ENCODE measurements at regions not wholly inside any gene's neighbourhood (a gene's known extent, or its start where the extent isn't known, plus 50 kb on each side); places are given as distances from the start of the nearest gene placed in this dataset.
"Not testable (repeated sequence)": the region's sequence is repeated elsewhere in the genome, so short reads cannot be mapped to it uniquely, and the experiment has no call there.

DNA sequence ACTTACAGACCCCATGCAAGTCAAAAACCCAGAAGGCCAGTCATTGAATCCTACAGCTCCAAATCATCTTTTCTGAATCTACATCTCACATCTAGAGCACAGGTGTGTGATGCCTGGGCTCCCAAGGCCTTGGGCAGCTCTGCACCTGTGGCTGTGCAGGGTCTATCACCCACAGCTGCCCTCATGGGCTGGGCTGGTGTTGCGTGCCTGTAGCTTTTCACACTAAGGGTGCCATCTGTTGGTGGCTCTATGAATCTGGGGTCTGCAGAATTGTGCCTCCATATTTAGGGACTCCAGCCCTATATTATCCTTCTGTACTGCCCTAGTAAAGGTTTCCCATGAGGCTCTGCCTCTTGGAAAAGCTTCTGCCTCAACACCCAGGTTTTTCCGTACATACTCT, 407.6 kb downstream of the TUBA3C start:
- DNase-seq, result not testable (repeated sequence)

DNA sequence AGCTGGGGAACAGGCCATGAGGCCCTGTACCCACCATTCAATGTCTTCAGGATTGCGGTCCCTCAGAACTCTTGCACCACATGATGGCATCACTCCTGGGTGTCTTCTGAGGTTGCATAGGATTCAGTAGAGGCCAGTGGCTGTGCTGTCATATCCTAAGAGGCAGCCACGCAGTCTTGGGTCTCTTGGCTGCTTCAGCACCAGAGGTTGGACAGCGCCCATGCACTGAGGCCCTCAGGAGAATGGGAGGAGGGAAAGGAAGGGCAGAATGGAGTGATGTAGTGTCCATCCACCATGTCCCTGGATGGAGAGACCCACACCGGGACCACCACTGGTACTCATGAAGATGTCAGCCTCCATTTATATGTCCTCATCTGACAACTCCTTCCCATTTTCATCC, 439.9 kb downstream of the TUBA3C start:
- DNase-seq, result not testable (repeated sequence)

GRCh38 chr13:18739310-18739709, 442.3 kb downstream of the TUBA3C start:
- DNase-seq, result no peak

- not testable (repeated sequence) for DNase-seq
These were observed 443.5 kb downstream of the TUBA3C start for GRCh38 chr13:18738086-18738485.

GRCh38 chr13:18727138-18727537, 454.5 kb downstream of the TUBA3C start:
- not testable (repeated sequence) for DNase-seq

DNA sequence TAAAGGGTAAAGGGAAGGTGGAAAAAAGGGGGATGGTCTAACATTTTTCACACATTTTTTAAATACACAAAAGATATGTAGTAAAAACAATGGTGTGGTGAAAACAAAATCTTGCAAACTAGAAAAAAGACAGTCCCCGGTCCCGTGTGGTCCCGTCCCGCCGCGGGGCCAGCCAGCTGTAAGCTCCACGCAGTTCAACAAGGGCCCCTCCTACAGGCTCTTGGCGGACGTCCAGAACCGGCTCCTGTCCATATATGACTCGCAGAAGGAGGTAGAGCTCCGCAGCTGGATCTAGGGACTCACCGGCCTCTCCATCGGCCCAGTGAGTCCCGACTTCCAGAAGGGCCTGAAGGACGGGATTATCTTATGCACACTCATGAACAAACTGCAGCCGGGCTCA, 455.1 kb downstream of the TUBA3C start:
- not testable (repeated sequence) for DNase-seq

- DNase-seq, result not testable (repeated sequence)
These were observed 456.3 kb downstream of the TUBA3C start for GRCh38 chr13:18725242-18725822.

DNA sequence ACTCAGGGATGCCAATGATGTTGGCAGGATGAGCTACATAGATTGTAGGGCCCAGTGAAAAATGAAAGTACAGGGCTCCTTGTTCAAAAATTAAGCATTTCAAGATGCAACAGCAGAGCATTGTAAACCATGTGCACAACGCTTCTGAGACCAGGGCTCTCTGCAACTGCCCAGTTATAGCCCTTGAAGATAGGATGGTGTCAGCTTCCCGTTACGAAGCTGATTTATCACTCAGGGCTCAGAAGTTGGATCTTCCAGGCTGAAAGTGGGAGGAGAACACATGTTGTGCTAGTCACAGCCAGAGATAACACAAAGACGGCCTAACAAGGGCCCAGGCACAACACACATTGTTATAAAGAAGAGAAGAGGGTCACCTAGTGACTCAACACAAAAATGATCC, 466.7 kb downstream of the TUBA3C start:
- DNase-seq, result no peak

DNA sequence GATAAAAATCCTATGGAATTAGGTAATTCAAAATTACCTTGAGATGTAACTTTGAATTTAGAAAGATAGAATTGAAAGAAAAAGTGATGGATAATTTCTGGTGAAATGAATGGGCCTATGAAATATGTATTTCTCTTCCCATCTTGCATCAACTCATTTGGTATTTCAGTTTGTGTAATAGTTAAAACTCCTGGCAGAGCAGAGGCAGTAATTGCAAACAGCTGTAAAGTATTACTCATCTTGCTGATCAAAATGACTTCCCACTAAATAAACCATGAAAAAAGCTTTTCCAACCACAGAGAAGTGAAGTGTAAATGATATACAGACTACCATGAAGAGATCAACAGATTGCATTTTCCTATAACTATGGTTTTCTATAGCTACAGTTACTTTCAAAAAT, 471.0 kb downstream of the TUBA3C start:
- not testable (repeated sequence) for DNase-seq

DNA sequence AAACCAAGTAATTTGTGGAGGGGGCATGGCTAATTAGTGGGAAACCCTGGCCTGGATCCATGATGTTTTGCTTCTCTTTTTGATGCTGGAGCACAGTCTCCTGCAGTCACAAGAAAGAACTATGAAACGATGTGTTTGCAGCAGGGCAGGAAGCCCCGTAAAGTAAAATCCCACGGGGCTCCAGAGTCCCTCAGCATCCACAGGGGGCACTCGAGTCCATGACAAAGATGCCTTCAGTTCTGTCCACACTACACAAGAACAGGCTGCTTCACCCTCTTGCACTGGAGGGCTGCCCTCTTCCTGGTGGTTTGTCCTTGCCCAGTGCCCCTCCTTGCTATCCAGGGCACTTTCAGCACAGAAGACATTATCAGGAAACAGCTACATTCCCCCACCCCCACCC, 475.1 kb downstream of the TUBA3C start:
- peak; percentile 4 for DNase-seq

- DNase-seq, result not testable (repeated sequence)
These were observed 479.0 kb downstream of the TUBA3C start for GRCh38 chr13:18702464-18703247.

GRCh38 chr13:18698332-18698731, 483.3 kb downstream of the TUBA3C start:
- not testable (repeated sequence) for DNase-seq

DNA sequence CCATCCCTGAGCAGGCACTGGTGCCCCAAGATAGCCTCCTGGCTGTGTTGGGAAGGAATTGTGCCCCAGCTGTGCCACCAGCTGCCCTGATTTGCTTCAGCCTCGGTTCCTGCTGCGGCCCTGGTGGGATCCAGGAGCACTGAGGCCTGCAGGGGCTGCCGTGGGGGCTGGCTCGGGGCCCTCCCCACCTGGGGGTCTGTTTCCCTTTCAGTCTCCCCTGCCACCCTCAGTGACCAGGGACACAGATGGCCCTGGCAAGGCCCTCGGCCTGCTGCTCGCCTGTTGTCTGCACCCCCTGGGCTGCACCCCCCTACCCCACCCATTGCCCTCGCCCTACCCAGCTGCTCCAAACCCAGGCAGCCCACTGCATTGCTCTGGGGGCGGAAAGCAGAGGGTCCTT, 483.8 kb downstream of the TUBA3C start:
- not testable (repeated sequence) for DNase-seq

- DNase-seq, result not testable (repeated sequence)
These were observed 484.4 kb downstream of the TUBA3C start for GRCh38 chr13:18697221-18697620.

- DNase-seq, result not testable (repeated sequence)
These were observed 504.2 kb downstream of the TUBA3C start for GRCh38 chr13:18677403-18677802.

DNA sequence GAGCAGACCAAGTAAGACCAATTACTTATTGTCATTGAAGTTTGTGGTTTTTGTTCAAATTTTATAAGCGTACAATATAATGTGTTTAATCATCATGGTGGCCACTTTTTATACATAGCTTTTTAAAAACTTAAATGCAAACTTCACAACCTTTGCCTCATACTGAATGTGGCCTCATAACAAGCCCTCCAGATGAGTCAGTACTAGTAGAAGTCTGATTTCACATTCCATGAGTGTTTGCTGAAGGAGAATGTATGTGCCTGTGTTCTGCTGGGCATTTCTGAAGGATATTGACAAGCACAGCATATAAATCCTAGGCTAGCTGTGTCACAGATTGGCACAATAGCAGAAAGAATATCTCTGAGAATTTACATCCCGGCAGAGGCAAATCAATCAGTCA, 506.4 kb downstream of the TUBA3C start:
- DNase-seq, result not testable (repeated sequence)

- not testable (repeated sequence) for DNase-seq
These were observed 507.8 kb downstream of the TUBA3C start for GRCh38 chr13:18673794-18674193.

- not testable (repeated sequence) for DNase-seq
These were observed 515.0 kb downstream of the TUBA3C start for GRCh38 chr13:18666585-18666984.

- not testable (repeated sequence) for DNase-seq
These were observed 515.9 kb downstream of the TUBA3C start for GRCh38 chr13:18665716-18666115.

GRCh38 chr13:18665124-18665523, 516.5 kb downstream of the TUBA3C start:
- not testable (repeated sequence) for DNase-seq

DNA sequence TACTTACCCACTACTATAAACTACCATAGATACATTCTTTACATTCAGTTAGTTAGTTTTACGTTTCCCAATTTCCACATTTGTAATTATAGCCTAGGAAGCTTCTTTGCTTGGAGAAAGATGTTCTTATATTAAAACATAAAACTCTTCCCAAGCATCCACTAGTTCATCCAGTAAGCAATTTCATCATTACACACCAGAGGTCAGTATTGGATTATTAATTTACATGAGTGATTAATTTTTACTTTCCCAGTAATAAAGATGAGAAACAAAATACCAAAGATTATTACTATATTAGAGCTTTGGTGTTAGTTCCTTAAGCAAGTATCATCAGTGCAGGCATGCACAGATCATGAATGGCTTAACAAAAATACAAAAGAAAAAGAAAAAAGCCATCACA, 518.4 kb downstream of the TUBA3C start:
- DNase-seq, result not testable (repeated sequence)

DNA sequence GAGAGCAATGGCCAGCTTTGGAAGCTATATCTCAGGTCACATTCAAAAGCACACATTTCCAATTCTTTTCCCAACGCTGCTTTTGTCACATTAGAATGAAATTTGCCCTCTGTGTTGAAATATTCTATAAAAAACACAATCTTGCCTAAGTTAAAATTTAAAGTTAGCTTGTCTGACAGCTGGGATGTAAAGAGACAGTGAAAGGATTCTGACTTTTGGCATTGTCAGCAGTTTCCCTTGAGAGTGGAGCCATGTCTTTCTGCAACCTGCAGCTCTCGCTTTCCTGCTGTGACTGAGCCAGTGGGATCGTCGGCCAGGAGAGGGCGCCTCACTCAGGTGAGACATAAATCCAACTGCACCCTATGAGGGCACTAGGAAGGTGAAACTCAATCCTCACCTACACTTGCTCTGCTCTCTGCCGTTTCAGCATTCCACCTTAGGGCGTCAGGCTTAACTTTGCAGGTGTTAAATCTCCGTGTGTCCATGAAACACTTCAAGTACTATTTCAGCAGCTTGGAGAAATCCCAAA, 537.9 kb downstream of the TUBA3C start:
- peak; percentile 63 for DNase-seq

DNA sequence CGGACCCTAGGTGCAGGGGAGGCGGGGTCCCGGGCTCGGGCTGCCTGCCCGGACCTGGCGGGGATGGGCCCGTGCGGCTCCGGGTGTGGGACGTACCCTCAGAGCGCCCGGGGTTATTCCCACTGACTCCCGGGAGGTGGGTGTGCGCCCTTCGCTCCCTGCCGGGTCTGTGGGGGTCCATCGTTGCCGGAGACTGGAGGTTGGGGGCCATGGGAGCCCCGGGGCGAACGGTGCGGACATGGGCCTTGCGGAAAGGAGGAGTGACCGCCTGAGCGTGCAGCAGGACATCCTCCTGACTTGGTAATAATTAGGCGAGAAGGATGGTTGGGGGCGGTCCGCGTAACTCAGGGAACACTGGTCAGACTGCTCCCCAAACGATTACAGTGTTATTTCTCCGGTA, 552.7 kb downstream of the TUBA3C start:
- not testable (repeated sequence) for DNase-seq

GRCh38 chr13:18628428-18628827, 553.2 kb downstream of the TUBA3C start:
- DNase-seq, result no peak
